NB4 (cell line): ENCODE measurements at regions not wholly inside any gene's neighbourhood (a gene's known extent, or its start where the extent isn't known, plus 50 kb on each side); places are given as distances from the start of the nearest gene placed in this dataset.

ENCODE experiments used
- POLR2A ChIP-seq: IDR thresholded peaks from 2 replicates; pipeline ENCODE4 v1.6.1; 2011; ENCODE audit warnings: mild to moderate bottlenecking; ENCODE audit not compliant: insufficient read length; ENCODE audit errors: extremely low read depth
- TF ChIP-seq, protein P1 (sequence below): IDR thresholded peaks from one replicate; pipeline ENCODE4 v1.5.1; 2012; ENCODE audit warnings: low read depth, low read length

DNA sequence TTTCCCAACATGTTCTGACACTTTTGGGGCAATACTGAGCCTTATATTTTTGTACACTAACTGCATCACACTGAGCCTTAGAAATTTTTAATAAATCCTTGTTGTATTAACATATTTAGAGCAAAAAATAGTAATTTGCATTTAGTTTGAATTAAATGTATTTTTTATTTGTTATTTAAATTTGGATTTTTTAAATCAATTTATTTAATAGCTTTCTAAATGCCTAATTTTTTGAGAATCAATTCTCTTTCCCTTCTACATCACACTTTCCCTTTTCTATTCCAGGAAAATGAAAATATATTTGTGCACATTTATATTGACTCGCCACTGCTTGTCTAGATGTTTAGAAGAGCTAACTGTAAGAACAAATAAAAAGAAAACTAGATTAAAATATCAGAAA lies 414.6 kb upstream of the POM121L12 start:
- TF ChIP-seq, protein P1, sequence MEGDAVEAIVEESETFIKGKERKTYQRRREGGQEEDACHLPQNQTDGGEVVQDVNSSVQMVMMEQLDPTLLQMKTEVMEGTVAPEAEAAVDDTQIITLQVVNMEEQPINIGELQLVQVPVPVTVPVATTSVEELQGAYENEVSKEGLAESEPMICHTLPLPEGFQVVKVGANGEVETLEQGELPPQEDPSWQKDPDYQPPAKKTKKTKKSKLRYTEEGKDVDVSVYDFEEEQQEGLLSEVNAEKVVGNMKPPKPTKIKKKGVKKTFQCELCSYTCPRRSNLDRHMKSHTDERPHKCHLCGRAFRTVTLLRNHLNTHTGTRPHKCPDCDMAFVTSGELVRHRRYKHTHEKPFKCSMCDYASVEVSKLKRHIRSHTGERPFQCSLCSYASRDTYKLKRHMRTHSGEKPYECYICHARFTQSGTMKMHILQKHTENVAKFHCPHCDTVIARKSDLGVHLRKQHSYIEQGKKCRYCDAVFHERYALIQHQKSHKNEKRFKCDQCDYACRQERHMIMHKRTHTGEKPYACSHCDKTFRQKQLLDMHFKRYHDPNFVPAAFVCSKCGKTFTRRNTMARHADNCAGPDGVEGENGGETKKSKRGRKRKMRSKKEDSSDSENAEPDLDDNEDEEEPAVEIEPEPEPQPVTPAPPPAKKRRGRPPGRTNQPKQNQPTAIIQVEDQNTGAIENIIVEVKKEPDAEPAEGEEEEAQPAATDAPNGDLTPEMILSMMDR: no peak
- no peak for TF ChIP-seq POLR2A
